GM23338 (cell line): ENCODE measurements at regions not wholly inside any gene's neighbourhood (a gene's known extent, or its start where the extent isn't known, plus 50 kb on each side); places are given as distances from the start of the nearest gene placed in this dataset.

ENCODE experiments used
- ATAC-seq: fragments of 200-7000 bp; cut with Tn5 transposase; 3 replicates; pipeline ENCODE4 v1.9.1; 2020
- DNase-seq: peaks from one replicate; pipeline ENCODE4 v3.0.0-alpha.2; 2015; ENCODE audit warnings: low spot score
- H2AFZ ChIP-seq: fragments of 200-600 bp; sonication (generic); 2 replicates; pipeline ENCODE4 v1.8.0; 2016; ENCODE audit warnings: antibody characterized with exemption, mild to moderate bottlenecking, moderate library complexity
- H3F3A ChIP-seq: fragments of 200-600 bp; sonication (generic); replicated peaks from 2 replicates; pipeline ENCODE4 v1.8.0; 2017; ENCODE audit warnings: antibody characterized with exemption, mixed run types, low read depth
- H3K27ac ChIP-seq: fragments of 200-600 bp; sonication (generic); 2 replicates; pipeline ENCODE4 v1.6.1; 2016; ENCODE audit warnings: low read depth
- H3K27me3 ChIP-seq: fragments of 200-600 bp; sonication (generic); 2 replicates; pipeline ENCODE4 v1.8.0; 2016; ENCODE audit warnings: mild to moderate bottlenecking, mixed run types, moderate library complexity; ENCODE audit not compliant: insufficient read depth
- H3K36me3 ChIP-seq: fragments of 200-600 bp; sonication (generic); 2 replicates; pipeline ENCODE4 v1.8.0; 2016; ENCODE audit warnings: mild to moderate bottlenecking; ENCODE audit not compliant: insufficient read depth
- H3K4me1 ChIP-seq: fragments of 200-600 bp; sonication (generic); 2 replicates; pipeline ENCODE4 v1.8.0; 2016; ENCODE audit warnings: mild to moderate bottlenecking, moderate library complexity; ENCODE audit not compliant: insufficient read depth
- H3K4me2 ChIP-seq: fragments of 200-600 bp; sonication (generic); 2 replicates; pipeline ENCODE4 v1.7.1; 2017; ENCODE audit warnings: mixed run types
- H3K4me3 ChIP-seq: fragments of 200-600 bp; sonication (generic); 2 replicates; pipeline ENCODE4 v1.6.1; 2016; ENCODE audit warnings: mixed run types
- H3K79me2 ChIP-seq: fragments of 200-600 bp; sonication (generic); replicated peaks from 2 replicates; pipeline ENCODE4 v1.8.0; 2017; ENCODE audit warnings: mild to moderate bottlenecking; ENCODE audit not compliant: insufficient read depth
- H3K9me2 ChIP-seq: fragments of 200-600 bp; sonication (generic); 2 replicates; pipeline ENCODE4 v1.8.0; 2017; ENCODE audit not compliant: insufficient read depth
- H4K20me1 ChIP-seq: fragments of 200-600 bp; sonication (generic); replicated peaks from 2 replicates; pipeline ENCODE4 v1.8.0; 2017; ENCODE audit warnings: mild to moderate bottlenecking; ENCODE audit not compliant: insufficient read depth
- H3K27ac Mint-ChIP-seq: 2 replicates; pipeline ENCODE4 v1.8.0; 2020; ENCODE audit warnings: inconsistent platforms, mild to moderate bottlenecking, moderate library complexity, mixed read lengths
- H3K27me3 Mint-ChIP-seq: 3 replicates; pipeline ENCODE4 v1.8.0; 2022; ENCODE audit warnings: low read depth, mild to moderate bottlenecking, moderate library complexity, mixed read lengths, inconsistent platforms; ENCODE audit not compliant: insufficient read depth, poor library complexity
- H3K36me3 Mint-ChIP-seq: 3 replicates; pipeline ENCODE4 v1.8.0; 2021; ENCODE audit warnings: low read depth, mild to moderate bottlenecking, inconsistent platforms, moderate library complexity, mixed read lengths
- H3K4me1 Mint-ChIP-seq: 3 replicates; pipeline ENCODE4 v1.8.0; 2020; ENCODE audit warnings: mild to moderate bottlenecking, inconsistent platforms, mixed read lengths
- H3K4me3 Mint-ChIP-seq: 3 replicates; pipeline ENCODE4 v1.8.0; 2021; ENCODE audit warnings: moderate library complexity, mild to moderate bottlenecking, inconsistent platforms, mixed read lengths
- H3K9me3 Mint-ChIP-seq: 3 replicates; pipeline ENCODE4 v1.8.0; 2020; ENCODE audit warnings: moderate library complexity, mild to moderate bottlenecking, inconsistent platforms, mixed read lengths
- CREB1 ChIP-seq: fragments of 250-450 bp; sonication (Bioruptor Pico); IDR thresholded peaks from 2 replicates; pipeline ENCODE4 v1.5.0; 2020; ENCODE audit warnings: low read depth, mild to moderate bottlenecking, moderate library complexity
- EZH2 ChIP-seq: fragments of 200-600 bp; sonication (generic); IDR thresholded peaks from one replicate; pipeline ENCODE4 v1.8.0; 2017; ENCODE audit warnings: antibody characterized with exemption, mild to moderate bottlenecking, low read depth; ENCODE audit not compliant: unreplicated experiment
- EZH2phosphoT487 ChIP-seq: fragments of 200-600 bp; sonication (generic); IDR thresholded peaks from one replicate; pipeline ENCODE4 v1.8.1; 2018; ENCODE audit warnings: antibody characterized with exemption; ENCODE audit not compliant: unreplicated experiment
- JUNB ChIP-seq: IDR thresholded peaks from one replicate; pipeline ENCODE4 v1.6.1; 2016; ENCODE audit warnings: antibody characterized with exemption; ENCODE audit not compliant: unreplicated experiment
- NANOG ChIP-seq: IDR thresholded peaks from 2 replicates; pipeline ENCODE4 v1.6.1; 2016; ENCODE audit warnings: antibody characterized with exemption, borderline replicate concordance
- POLR2AphosphoS5 ChIP-seq: IDR thresholded peaks from 2 replicates; pipeline ENCODE4 v1.6.1; 2016; ENCODE audit warnings: antibody characterized with exemption, low read depth
- STAT1 ChIP-seq: IDR thresholded peaks from one replicate; pipeline ENCODE4 v1.6.1; 2016; ENCODE audit warnings: antibody characterized with exemption; ENCODE audit not compliant: unreplicated experiment
- ZNF114 ChIP-seq: fragments of 250-450 bp; sonication (Bioruptor Pico); IDR thresholded peaks from 2 replicates; pipeline ENCODE4 v1.5.0; 2020; ENCODE audit warnings: mild to moderate bottlenecking, moderate library complexity
- ZNF331 ChIP-seq: fragments of 250-450 bp; sonication (Bioruptor Pico); IDR thresholded peaks from 2 replicates; pipeline ENCODE4 v1.5.0; 2020; ENCODE audit warnings: low read depth, mild to moderate bottlenecking, moderate library complexity
- ZNF462 ChIP-seq: fragments of 250-450 bp; sonication (Bioruptor Pico); IDR thresholded peaks from 2 replicates; pipeline ENCODE4 v1.5.0; 2020; ENCODE audit warnings: mild to moderate bottlenecking, moderate library complexity
- TF ChIP-seq, protein P1 (sequence below): IDR thresholded peaks from one replicate; pipeline ENCODE4 v1.6.1; 2018; ENCODE audit warnings: antibody characterized with exemption; ENCODE audit not compliant: unreplicated experiment
- TF ChIP-seq, protein P2 (sequence below): IDR thresholded peaks from 2 replicates; pipeline ENCODE4 v1.6.1; 2016; ENCODE audit warnings: antibody characterized with exemption
- TF ChIP-seq, protein P3 (sequence below), 2 experiments: fragments of 200-600 bp in 1 of 2; sonication (generic) in 1 of 2; conservative IDR thresholded peaks; 2 replicates each; pipeline versions ENCODE4 v1.5.1 to v1.6.1; 2016 to 2017; ENCODE audit warnings: antibody characterized with exemption in 2 of 2, low read depth in 2 of 2, mild to moderate bottlenecking in 2 of 2, moderate library complexity in 1 of 2

DNA sequence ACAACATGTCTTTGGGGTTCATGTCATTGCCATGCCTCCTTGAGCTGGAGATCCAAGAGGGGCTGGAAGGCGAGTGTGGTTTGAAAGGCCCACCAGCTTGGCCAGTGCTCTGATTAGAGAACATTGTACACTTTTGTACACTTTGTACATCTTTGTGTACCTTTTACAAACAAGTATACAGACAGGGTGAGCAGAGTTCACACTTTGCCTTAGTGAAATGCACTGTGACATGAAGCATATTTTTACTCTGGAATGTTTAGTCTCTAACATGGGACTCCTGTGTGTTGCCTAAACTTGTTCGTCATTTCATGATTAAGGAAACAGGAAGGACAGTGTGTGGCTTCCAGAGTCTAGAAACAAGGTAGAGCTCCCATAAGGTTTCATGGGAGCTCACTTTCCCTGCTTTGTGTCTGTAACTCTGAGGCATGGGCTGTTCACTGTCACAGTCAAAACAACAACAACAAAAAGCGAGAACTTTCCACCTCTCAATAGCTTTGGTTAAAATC is 225.8 kb upstream of the SOX4 start:
- H3K4me2 ChIP-seq, result no peak overlapping the region
- no peak overlapping the region for H3K4me3 ChIP-seq
- TF ChIP-seq EZH2phosphoT487 (no peak), EZH2 (no peak), STAT1 (no peak), POLR2AphosphoS5 (no peak), CREB1 (no peak), NANOG (no peak), JUNB (no peak), ZNF462 (CRISPR knock-in tag) (no peak), ZNF331 (CRISPR knock-in tag) (no peak), ZNF114 (CRISPR knock-in tag) (no peak)
- TF ChIP-seq, protein P1, sequence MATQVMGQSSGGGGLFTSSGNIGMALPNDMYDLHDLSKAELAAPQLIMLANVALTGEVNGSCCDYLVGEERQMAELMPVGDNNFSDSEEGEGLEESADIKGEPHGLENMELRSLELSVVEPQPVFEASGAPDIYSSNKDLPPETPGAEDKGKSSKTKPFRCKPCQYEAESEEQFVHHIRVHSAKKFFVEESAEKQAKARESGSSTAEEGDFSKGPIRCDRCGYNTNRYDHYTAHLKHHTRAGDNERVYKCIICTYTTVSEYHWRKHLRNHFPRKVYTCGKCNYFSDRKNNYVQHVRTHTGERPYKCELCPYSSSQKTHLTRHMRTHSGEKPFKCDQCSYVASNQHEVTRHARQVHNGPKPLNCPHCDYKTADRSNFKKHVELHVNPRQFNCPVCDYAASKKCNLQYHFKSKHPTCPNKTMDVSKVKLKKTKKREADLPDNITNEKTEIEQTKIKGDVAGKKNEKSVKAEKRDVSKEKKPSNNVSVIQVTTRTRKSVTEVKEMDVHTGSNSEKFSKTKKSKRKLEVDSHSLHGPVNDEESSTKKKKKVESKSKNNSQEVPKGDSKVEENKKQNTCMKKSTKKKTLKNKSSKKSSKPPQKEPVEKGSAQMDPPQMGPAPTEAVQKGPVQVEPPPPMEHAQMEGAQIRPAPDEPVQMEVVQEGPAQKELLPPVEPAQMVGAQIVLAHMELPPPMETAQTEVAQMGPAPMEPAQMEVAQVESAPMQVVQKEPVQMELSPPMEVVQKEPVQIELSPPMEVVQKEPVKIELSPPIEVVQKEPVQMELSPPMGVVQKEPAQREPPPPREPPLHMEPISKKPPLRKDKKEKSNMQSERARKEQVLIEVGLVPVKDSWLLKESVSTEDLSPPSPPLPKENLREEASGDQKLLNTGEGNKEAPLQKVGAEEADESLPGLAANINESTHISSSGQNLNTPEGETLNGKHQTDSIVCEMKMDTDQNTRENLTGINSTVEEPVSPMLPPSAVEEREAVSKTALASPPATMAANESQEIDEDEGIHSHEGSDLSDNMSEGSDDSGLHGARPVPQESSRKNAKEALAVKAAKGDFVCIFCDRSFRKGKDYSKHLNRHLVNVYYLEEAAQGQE, result no peak
- TF ChIP-seq, protein P2, sequence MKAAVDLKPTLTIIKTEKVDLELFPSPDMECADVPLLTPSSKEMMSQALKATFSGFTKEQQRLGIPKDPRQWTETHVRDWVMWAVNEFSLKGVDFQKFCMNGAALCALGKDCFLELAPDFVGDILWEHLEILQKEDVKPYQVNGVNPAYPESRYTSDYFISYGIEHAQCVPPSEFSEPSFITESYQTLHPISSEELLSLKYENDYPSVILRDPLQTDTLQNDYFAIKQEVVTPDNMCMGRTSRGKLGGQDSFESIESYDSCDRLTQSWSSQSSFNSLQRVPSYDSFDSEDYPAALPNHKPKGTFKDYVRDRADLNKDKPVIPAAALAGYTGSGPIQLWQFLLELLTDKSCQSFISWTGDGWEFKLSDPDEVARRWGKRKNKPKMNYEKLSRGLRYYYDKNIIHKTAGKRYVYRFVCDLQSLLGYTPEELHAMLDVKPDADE, result no peak
- TF ChIP-seq, protein P3, sequence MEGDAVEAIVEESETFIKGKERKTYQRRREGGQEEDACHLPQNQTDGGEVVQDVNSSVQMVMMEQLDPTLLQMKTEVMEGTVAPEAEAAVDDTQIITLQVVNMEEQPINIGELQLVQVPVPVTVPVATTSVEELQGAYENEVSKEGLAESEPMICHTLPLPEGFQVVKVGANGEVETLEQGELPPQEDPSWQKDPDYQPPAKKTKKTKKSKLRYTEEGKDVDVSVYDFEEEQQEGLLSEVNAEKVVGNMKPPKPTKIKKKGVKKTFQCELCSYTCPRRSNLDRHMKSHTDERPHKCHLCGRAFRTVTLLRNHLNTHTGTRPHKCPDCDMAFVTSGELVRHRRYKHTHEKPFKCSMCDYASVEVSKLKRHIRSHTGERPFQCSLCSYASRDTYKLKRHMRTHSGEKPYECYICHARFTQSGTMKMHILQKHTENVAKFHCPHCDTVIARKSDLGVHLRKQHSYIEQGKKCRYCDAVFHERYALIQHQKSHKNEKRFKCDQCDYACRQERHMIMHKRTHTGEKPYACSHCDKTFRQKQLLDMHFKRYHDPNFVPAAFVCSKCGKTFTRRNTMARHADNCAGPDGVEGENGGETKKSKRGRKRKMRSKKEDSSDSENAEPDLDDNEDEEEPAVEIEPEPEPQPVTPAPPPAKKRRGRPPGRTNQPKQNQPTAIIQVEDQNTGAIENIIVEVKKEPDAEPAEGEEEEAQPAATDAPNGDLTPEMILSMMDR (conservative IDR thresholded peaks at IDR 0.05; ENCODE audit: low read depth in 2 of 2), result no peak
- Mint-ChIP-seq H3K27me3 (peaks cover 5% of the 10 kb centered on the region), H3K4me1 (peaks cover 25% of the 10 kb centered on the region), H3K36me3 (peaks cover 12% of the 10 kb centered on the region), H3K9me3 (peaks cover 9% of the 10 kb centered on the region), H3K4me3 (no peak overlapping the region), H3K27ac (peak overlapping the region; percentile 17; the same call in 1 of the 2 replicates)
- H2AFZ ChIP-seq, result peak overlapping the region; percentile 45; the same call in 1 of the 2 replicates
- no peaks in the 10 kb centered on the region for H3F3A ChIP-seq
- no peaks in the 10 kb centered on the region for H3K36me3 ChIP-seq
- H3K9me2 ChIP-seq, result peaks cover 16% of the 10 kb centered on the region
- no peaks in the 10 kb centered on the region for H4K20me1 ChIP-seq
- H3K79me2 ChIP-seq, result no peaks in the 10 kb centered on the region
- no peak overlapping the region for H3K27ac ChIP-seq
- no peaks in the 10 kb centered on the region for H3K27me3 ChIP-seq
- no peak for DNase-seq
- no peak; the same call in 2 of the 3 replicates for ATAC-seq
- peaks cover 5% of the 10 kb centered on the region; the same call in 1 of the 2 replicates for H3K4me1 ChIP-seq
